HUES64 (cell line): ENCODE measurements at regions not wholly inside any gene's neighbourhood (a gene's known extent, or its start where the extent isn't known, plus 50 kb on each side); places are given as distances from the start of the nearest gene placed in this dataset.

Experiments
- H3K27ac ChIP-seq: 2 replicates; pipeline ENCODE4 v1.7.0; 2013; ENCODE audit warnings: low read depth, low read length, inconsistent platforms
- H3K27me3 ChIP-seq: 2 replicates; pipeline ENCODE4 v1.6.1; 2013; ENCODE audit warnings: mild to moderate bottlenecking, low read length; ENCODE audit not compliant: insufficient read depth
- H3K36me3 ChIP-seq: 2 replicates; pipeline ENCODE4 v1.6.1; 2013; ENCODE audit warnings: mild to moderate bottlenecking, low read length; ENCODE audit not compliant: insufficient read depth
- H3K4me1 ChIP-seq: 2 replicates; pipeline ENCODE4 v1.6.1; 2013; ENCODE audit warnings: mild to moderate bottlenecking, low read length, moderate library complexity; ENCODE audit not compliant: insufficient read depth
- H3K4me3 ChIP-seq: 2 replicates; pipeline ENCODE4 v1.5.1; 2013; ENCODE audit warnings: mild to moderate bottlenecking, low read length, moderate library complexity
- H3K9ac ChIP-seq: 2 replicates; pipeline ENCODE4 v1.6.1; 2013; ENCODE audit warnings: mild to moderate bottlenecking, low read depth, low read length
- H3K9me3 ChIP-seq: 2 replicates; pipeline ENCODE4 v1.6.1; 2013; ENCODE audit warnings: low read depth, low read length; ENCODE audit not compliant: insufficient read depth
- WGBS: fragments of 150-250, 120-280 bp; methylation state at CpG from one replicate; pipeline ENCODE4 v1.1.7; 2013; ENCODE audit warnings: missing lambda C conversion rate; 5-methylcytosine and 5-hydroxymethylcytosine counted together

DNA sequence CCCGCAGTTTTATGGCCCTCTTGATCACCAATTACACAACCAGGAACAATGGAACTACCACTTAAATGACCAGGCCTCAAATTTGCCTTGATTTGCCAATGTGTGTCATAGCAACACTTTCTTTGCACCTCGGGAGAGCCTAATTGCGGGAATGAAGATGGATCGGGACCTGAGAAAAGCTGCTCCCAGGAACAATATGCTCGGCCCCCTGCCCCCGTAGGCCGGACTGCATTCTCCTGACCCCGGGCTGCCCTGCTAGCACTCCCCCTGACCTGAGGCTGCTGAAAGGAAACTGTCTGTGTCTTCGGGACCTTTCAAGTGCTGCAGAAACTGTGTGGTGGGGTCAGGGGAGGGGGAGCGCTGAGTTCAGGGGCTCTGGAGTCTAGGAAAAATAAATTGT, 294.3 kb upstream of the IRX1 start:
- WGBS: 62% methylated on average over 10 of the region's 10 CpGs
- H3K4me1 ChIP-seq: 0 out of 2 replicates have a peak, but pooled peaks cover 5% of the 10 kb centered on the region
- H3K36me3 ChIP-seq: no peaks in the 10 kb centered on the region
- no peaks in the 10 kb centered on the region for H3K9me3 ChIP-seq
- no peak overlapping the region for H3K4me3 ChIP-seq
- H3K9ac ChIP-seq: no peak overlapping the region
- no peak overlapping the region for H3K27ac ChIP-seq
- no peaks in the 10 kb centered on the region for H3K27me3 ChIP-seq

DNA sequence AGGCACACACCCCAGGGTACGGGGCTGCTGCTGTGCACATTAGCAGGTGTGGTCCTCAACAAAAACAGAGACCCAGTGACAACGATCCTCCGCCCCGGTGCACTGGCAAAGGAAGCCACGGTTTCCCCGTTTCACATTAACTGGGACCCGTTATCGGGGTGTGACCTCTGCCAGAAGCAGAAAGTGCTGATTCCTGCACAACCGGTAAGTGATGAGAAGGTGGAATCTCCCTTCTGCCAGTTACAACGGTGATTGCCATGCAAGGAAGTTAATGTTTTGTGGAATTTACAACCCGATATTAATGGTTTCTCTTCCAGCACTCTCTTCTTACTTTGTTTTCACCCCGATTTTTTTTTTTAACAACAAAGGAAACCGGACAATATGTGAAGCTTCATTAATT, 294.9 kb upstream of the IRX1 start:
- no peaks in the 10 kb centered on the region for H3K9me3 ChIP-seq
- no peaks in the 10 kb centered on the region for H3K36me3 ChIP-seq
- H3K4me1 ChIP-seq: 0 out of 2 replicates have a peak, but pooled peaks cover 5% of the 10 kb centered on the region
- no peaks in the 10 kb centered on the region for H3K27me3 ChIP-seq
- no peak overlapping the region for H3K9ac ChIP-seq
- WGBS: 92% methylated on average over 13 of the region's 13 CpGs
- H3K4me3 ChIP-seq: no peak overlapping the region
- no peak overlapping the region for H3K27ac ChIP-seq

DNA sequence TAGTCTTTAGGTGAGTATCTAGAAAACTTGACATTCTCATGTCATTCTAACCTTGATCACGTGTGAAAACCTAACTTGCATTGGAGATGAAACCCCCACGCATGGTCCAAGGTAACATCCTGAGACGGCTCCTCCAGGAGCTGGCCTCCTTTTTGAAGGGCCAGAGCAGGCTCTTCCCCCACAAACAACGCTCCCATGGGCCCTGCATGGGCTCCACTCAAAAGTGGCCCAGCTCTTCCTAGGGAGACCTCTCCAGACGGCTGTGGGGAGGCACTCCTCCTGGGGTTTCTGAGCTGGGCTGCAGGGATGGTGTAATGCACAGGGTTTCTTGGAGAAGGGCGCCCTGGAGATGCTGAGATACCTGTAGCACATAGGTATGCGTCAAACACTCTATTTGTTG, 296.2 kb upstream of the IRX1 start:
- Histone ChIP-seq H3K27me3 (no peaks in the 10 kb centered on the region), H3K9ac (no peak overlapping the region), H3K9me3 (no peaks in the 10 kb centered on the region), H3K4me3 (no peak overlapping the region), H3K4me1 (0 out of 2 replicates have a peak, but pooled peaks cover 5% of the 10 kb centered on the region), H3K27ac (no peak overlapping the region), H3K36me3 (no peaks in the 10 kb centered on the region)
- 94% methylated on average over 7 of the region's 7 CpGs for WGBS

DNA sequence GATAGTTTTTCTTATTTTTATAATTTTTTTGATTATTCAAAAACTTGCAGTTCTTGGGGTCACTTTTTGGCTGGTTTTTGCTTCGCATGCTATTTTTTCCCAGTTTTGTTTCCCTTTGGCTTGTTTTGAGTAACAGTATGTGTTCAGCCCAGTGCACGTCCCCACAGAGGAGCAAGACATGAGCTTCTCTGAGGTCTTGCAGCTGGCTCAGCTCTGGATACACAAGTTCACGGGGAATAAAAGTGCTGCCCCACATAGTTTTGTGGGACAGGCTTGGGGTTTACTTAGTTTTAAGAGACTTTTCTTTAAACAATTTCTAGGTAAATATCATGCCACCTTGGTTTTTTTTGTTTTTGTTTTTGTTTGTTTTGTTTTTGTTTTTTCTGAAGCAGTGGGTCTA, 297.8 kb upstream of the IRX1 start:
- H3K4me1 ChIP-seq: 0 out of 2 replicates have a peak, but pooled peaks cover 5% of the 10 kb centered on the region

DNA sequence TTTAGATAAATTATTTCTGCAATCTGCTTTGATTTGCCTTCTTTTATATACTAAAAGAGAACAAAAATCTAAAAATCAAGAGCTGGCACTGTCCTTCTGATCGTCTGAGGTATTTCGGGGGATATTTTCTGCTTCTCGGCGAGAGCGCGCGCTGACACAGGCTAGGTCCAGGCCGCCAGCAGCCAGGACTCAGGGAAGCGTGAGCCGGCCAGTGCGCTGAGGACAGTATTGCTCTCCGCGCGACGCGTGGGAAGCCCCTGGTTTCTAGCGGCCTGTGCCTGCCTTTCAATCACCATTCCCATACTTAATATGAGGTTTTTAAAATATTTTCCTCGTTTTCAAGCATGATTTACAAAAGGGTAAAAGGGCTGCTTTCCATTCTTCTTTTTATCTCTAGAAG, 307.3 kb upstream of the IRX1 start:
- no peaks in the 10 kb centered on the region for H3K36me3 ChIP-seq
- no peak overlapping the region for H3K27ac ChIP-seq
- H3K9me3 ChIP-seq: no peaks in the 10 kb centered on the region
- H3K4me3 ChIP-seq: no peak overlapping the region
- H3K27me3 ChIP-seq: no peaks in the 10 kb centered on the region
- H3K9ac ChIP-seq: no peak overlapping the region
- H3K4me1 ChIP-seq: no peaks in the 10 kb centered on the region; the same call in 1 of the 2 replicates
- 93% methylated on average over 15 of the region's 18 CpGs for WGBS

More for the DNA sequence above, 297.8 kb upstream of the IRX1 start:
- no peaks in the 10 kb centered on the region for H3K27me3 ChIP-seq
- no peak overlapping the region for H3K27ac ChIP-seq
- no peaks in the 10 kb centered on the region for H3K9me3 ChIP-seq
- WGBS: 97% methylated on average over 3 of the region's 3 CpGs
- H3K36me3 ChIP-seq: no peaks in the 10 kb centered on the region
- no peak overlapping the region for H3K9ac ChIP-seq
- no peak overlapping the region for H3K4me3 ChIP-seq

DNA sequence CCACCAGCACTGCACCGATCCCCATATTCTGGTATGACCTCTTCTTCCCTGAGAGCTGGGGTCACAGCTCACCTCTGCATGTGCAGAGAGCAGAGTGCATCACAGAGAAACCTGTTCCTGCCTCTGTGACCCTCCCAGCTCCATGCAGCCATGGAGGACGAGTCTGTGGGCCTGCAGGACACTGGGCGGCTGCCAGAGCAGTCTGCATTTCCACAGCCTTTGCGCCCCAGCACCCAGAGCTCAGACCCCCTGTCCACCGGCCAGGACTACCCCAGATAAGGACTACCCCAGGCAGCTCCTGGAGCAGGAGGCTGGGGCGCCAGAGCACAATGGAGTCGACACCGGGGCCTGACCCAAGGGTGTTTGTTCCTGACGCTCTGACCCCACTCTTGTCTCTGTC, 308.1 kb upstream of the IRX1 start:
- Histone ChIP-seq H3K27ac (no peak overlapping the region), H3K4me1 (no peaks in the 10 kb centered on the region; the same call in 1 of the 2 replicates), H3K4me3 (no peak overlapping the region), H3K9ac (no peak overlapping the region), H3K36me3 (no peaks in the 10 kb centered on the region), H3K9me3 (no peaks in the 10 kb centered on the region), H3K27me3 (no peaks in the 10 kb centered on the region)
- 83% methylated on average over 9 of the region's 9 CpGs for WGBS

DNA sequence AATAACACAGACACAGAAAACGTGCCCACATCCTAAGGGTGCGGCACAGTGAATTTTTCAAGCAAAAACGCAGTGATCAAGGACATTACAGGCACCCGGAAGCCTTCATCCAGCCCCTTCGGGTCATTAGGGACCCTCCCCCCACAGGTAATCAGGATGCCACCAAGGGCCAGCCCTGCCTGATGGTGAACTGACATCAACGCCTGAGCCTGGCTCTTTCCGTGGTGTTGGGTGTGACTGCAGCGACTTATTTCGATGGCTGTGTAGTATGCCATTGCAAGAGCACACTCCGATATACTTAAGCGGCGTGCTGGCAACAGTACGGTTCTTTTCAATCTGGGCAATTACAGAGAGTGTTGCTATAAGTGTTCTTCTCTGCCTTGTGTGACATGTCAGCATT, 310.0 kb upstream of the IRX1 start:
- H3K27ac ChIP-seq: no peak overlapping the region
- WGBS: 94% methylated on average over 13 of the region's 13 CpGs
- no peaks in the 10 kb centered on the region for H3K9me3 ChIP-seq
- no peaks in the 10 kb centered on the region for H3K36me3 ChIP-seq
- no peaks in the 10 kb centered on the region; the same call in 1 of the 2 replicates for H3K4me1 ChIP-seq
- H3K27me3 ChIP-seq: no peaks in the 10 kb centered on the region
- H3K4me3 ChIP-seq: no peak overlapping the region
- no peak overlapping the region for H3K9ac ChIP-seq

DNA sequence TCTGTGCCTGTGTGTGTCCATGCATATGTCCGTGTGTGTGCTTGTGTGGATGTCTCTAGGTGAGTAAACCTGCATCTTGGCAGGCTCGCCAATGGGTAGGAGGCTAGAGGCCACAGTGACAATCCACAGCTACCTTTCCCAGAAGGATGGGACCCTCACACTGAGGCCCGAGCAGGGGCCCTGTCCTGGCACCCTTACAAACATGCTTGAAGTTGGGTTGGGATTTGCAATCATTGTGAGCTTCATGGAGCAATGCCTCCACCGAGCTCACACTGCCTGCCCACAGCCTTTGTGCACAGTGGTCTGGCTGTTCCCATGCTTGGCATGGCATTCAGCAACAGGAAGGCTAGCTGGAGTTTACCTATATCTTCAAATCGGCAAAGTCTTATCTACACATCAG, 311.1 kb upstream of the IRX1 start:
- Histone ChIP-seq H3K36me3 (no peaks in the 10 kb centered on the region), H3K9ac (no peak overlapping the region), H3K4me3 (no peak overlapping the region), H3K9me3 (no peaks in the 10 kb centered on the region), H3K27me3 (no peaks in the 10 kb centered on the region), H3K4me1 (no peaks in the 10 kb centered on the region; the same call in 1 of the 2 replicates), H3K27ac (no peak overlapping the region)
- 81% methylated on average over 5 of the region's 5 CpGs for WGBS

DNA sequence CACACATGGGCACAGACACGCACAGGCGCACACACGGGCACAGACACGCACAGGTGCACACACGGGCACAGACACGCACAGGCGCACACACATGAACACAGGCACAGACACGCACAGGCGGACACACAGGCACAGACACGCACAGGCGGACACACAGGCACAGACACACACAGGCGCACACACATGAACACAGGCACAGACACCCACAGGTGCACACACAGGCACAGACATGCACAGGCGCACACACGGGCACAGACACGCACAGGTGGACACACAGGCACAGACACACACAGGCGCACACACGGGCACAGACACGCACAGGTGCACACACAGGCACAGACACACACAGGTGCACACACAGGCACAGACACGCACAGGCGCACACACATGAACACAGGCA, 312.8 kb upstream of the IRX1 start:
- Histone ChIP-seq H3K9ac (no peak overlapping the region), H3K36me3 (no peaks in the 10 kb centered on the region), H3K4me3 (no peak overlapping the region), H3K9me3 (no peaks in the 10 kb centered on the region), H3K27me3 (no peaks in the 10 kb centered on the region), H3K4me1 (peaks cover 6% of the 10 kb centered on the region; the same call in 1 of the 2 replicates), H3K27ac (no peak overlapping the region)
- 95% methylated on average over 20 of the region's 20 CpGs for WGBS

DNA sequence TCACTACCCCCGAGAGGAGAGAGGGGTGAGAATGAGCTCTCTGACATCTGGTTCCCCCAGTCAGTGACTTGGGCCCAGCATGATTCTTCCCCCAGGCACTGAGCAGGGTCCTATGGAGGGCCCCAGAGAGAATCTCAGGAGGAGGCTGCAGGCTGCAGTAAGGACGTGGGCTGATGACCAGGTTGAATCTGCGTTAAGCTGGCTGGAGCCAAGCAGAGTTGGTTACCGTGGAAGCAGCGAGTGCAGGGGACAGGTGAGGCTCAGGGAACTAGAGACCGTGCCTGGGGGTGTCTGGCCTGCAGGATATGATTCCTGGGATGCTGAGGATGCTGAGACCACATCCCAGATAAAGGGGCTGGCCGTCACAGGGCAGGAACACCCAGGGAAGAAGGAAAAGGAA, 314.3 kb upstream of the IRX1 start:
- H3K9me3 ChIP-seq: no peaks in the 10 kb centered on the region
- H3K4me1 ChIP-seq: peaks cover 6% of the 10 kb centered on the region; the same call in 1 of the 2 replicates
- H3K27ac ChIP-seq: no peak overlapping the region
- 83% methylated on average over 7 of the region's 7 CpGs for WGBS
- no peaks in the 10 kb centered on the region for H3K27me3 ChIP-seq
- no peak overlapping the region for H3K9ac ChIP-seq
- no peak overlapping the region for H3K4me3 ChIP-seq
- H3K36me3 ChIP-seq: no peaks in the 10 kb centered on the region

DNA sequence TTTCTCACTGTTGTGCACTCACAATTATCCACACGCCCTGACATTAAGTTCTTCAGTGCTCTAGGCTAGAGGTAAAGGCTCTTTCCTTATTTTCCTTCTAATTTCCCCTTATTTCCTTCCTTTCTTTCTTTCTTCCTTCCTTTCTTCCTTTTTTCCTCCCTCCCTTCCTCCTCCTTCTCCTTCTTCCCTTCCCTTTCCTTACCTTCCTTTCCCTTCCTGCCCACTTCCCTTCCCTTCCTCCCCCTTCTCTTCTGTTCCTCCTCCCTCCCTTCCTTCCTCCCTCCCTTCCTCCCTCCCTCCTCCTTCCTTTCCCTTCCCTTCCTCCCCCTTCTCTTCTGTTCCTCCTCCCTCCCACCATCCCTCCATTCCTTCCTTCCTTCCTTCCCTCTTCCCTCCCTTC, 317.0 kb upstream of the IRX1 start:
- Histone ChIP-seq H3K9ac (no peak overlapping the region), H3K4me3 (no peak overlapping the region), H3K27ac (no peak overlapping the region), H3K9me3 (no peaks in the 10 kb centered on the region), H3K27me3 (no peaks in the 10 kb centered on the region), H3K4me1 (peaks cover 6% of the 10 kb centered on the region; the same call in 1 of the 2 replicates), H3K36me3 (no peaks in the 10 kb centered on the region)
- WGBS: 59% methylated on average over 1 of the region's 1 CpG

DNA sequence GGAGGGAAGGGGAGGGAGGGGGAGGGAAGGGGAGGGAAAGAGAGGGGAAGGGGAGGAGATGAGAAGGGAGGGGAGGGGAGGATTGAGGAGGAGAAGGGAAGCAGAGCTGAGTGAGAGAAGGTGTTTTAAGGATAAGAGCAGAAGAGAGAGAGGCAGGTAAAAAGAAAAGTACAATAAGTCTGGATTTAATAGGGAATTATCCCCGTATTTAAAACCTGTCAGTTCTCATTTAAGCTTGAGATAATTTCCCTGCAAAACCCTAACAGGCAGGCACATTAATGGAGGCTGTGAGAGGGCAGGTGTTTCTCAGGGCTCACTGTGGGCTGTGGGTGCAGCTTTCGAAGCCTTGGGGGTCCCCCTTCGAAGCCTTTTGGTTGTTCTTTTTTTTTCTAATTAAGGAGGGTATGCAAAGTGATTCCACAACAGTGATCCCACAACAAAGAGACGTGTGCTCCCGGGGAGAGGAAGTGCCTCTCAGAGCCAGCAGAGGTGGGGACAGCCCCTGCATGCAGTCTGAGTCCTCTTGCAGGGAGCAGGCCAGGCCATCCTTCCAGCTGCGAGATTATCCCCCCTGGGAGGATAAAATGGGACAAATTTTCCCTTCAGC, 317.9 kb upstream of the IRX1 start:
- Histone ChIP-seq H3K9me3 (no peaks in the 10 kb centered on the region), H3K4me3 (peak overlapping the region; percentile 21; the same call in 1 of the 2 replicates), H3K36me3 (no peaks in the 10 kb centered on the region), H3K4me1 (peaks cover 6% of the 10 kb centered on the region; the same call in 1 of the 2 replicates), H3K27me3 (no peaks in the 10 kb centered on the region), H3K27ac (peak overlapping the region; percentile 49; the same call in 1 of the 2 replicates), H3K9ac (no peak overlapping the region)
- WGBS: 4% methylated on average over 6 of the region's 6 CpGs
